Urothelium cell line (cell line): ENCODE measurements at regions not wholly inside any gene's neighbourhood (a gene's known extent, or its start where the extent isn't known, plus 50 kb on each side); places are given as distances from the start of the nearest gene placed in this dataset.
A peak's percentile ranks its signal among the peaks of the same experiment; 100 is the strongest.
"Not testable (repeated sequence)": the region's sequence is repeated elsewhere in the genome, so short reads cannot be mapped to it uniquely, and the experiment has no call there.

ENCODE experiments used
- DNase-seq: peaks from one replicate; pipeline ENCODE4 v3.0.0; 2011; ENCODE audit warnings: low spot score, mixed read lengths
- FAIRE-seq: peaks from 2 replicates; lab custom pipeline; 2011; peaks lifted over from hg19 to GRCh38; lab: Jason Lieb, UNC

DNA sequence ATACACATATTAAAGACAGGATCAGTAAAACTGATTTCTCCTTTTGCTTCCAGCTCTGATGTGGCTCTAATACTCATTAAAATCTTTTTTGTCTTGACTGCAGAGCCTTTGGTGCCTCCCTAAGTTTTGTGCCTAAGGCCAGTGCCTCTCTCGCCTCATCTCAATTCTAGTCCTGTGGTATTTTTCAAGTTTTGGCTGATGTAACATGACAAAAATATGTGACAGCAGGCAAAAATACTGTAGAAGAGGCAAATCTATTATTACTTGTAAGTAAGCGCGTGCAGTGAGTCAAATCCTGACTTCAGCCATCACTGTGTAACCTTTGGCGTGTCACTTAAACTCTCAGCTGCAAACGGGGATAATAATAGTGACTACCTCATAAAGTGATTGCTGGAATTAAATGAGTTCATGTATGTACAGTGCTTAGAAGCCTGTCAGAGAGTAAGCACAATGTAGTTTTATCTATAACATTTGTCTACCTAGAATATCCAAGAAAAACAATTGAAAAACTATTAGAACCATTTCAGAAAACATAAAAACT lies 74.0 kb downstream of the MAB21L3 start:
- no peak for FAIRE-seq

DNA sequence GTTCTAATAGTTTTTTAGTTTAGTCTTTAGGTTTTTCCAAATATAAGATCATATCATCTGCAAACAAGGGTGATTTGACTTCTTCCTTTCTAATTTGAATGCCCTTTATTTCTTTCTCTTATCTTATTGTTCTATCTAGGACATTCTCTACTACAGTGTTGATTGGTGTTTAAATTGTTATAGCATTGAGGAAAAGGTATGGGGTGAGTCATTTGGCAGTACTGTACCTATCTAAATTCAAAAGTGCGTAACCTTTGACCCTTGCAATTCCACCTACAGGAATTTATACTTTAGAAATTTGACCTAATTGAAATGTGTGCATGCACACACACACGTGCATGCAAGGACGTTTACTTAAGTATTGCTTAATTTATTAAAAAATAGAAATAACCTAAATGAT lies 78.3 kb downstream of the MAB21L3 start:
- no peak for DNase-seq
- no peak for FAIRE-seq

More for the DNA sequence above, 74.0 kb downstream of the MAB21L3 start:
- DNase-seq = no peak

DNA sequence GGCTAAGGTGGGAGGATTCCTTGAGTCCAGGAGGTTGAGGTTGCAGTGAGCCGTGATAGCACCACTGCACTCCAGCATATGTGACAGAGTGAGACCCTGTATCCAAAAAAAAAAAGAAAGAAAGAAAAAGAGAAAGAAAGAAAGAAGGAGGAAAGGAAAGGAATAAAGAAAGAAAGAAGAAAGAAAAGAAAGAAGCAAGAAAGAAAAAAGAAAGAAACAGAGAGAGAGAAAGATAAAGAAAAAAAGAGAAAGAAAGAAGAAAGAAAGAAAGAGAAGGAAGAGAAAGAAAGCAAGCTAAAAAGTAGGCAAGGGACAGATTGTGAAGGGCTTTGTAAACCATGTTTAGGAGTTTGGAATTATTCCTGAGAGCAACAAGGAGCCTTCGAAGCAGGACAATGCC lies 80.1 kb downstream of the MAB21L3 start:
- DNase-seq (no peak), FAIRE-seq (no peak)

DNA sequence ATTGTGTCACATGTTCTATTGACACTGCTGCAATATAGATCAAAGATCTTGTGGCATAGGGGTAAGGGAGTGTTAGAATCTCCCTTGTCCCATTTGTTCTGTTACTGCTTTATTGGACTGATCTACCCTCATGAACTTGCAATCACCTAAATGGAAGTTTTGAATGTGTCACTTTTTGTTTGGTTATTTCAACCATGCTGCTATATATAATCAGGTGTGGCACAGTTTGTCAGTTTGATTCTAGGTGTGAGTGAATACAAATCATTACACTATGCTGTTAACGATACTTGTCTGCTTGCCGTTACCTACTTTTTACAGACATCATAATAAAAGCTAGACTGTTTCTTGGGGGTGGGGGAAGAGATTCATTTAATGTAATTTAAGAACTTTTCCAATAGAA lies 82.6 kb downstream of the MAB21L3 start:
- no peak for FAIRE-seq
- no peak for DNase-seq

DNA sequence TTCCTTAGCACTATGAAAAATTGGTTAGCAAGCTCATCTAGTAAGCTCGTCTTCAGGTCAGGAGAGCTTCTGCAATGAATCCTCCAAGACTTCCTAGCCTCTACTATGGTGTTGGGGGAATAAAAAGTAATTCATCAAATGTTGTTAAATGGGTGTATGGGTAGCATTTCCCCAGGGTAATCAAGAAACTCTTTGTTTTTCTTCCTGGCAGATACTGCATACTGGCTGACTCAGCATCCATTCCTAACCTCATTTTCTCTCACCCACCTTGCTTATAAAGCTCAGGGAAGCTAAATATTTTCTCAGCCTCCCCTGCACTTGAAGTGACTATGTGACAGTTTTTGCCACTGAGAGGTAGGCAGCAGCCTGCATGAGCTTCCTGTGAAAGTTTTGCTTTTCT lies 83.4 kb downstream of the MAB21L3 start:
- no peak for DNase-seq
- FAIRE-seq = no peak

DNA sequence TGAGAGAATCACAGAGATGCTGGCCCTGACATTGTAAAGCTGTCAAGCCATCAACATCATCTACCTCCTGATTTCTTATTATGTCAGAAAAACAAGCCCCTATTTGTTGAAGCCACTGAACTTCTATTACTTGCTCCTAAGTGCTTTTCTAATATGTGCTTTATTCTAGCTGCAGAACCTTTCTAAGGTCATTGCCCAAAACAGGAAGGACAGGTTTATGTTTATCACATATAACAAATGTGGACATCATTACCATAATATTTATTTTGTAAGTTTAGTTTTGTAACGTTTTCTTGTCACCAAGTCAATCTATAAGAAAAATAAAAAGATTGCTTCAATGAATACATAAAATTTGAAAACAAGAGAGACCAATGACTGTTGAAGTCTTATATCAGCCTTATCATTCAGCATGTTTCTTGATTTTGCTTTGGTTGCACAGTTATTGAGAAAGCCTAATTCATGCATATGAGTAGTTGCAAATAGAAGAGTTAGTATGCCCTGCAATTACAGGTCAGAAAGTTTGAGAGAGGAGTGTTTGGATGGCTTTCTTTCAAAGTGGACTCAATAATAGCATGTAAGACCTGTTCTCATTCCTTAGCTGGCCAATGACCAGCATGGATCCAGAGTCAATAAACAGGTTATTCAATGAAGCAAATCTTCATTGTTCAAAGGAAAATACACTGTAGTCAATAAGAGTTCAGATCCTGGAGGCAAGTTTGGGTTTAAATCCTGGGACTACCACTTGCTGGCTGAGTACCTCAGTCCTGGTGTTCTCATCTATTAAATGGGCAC lies 84.1 kb downstream of the MAB21L3 start:
- FAIRE-seq (no peak), DNase-seq (no peak)

DNA sequence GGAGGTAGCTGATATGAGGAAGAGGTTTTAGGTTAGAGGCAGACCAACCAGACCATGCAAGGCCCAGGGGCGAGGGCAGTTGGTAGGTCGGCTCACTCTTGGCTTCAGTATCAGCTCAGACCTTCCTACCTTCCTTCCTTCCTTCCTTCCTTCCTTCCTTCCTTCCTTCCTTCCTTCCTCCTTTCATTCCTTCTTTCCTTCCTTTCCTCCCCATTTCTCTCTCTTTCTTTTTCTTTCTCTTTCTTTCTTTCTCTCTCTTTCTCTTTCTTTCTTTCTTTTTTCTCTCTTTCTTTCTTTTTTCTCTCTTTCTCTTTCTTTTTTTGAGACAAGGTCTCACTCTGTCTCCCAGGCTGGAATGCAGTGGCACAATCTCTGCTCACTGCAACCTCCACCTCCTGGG lies 89.1 kb downstream of the MAB21L3 start:
- not testable (repeated sequence) for DNase-seq, FAIRE-seq

DNA sequence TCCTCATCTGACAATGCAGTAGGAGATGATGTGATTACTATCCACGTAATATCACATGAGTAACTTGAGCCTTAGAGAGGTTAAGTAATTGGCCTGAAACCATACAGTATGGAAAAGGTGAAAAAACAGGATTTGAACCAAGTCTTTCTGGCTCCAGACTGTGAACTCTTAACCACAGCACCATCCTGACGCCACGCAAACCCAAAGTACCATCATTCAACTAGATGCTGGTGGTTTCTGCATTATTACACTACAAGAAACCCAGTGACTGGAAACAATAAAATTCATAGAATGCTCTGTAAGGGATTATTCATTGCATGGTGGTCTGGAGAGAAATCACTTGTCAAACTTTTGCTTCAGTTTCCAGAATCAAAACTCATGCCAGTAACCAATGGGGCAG lies 90.7 kb downstream of the MAB21L3 start:
- DNase-seq (no peak), FAIRE-seq (no peak)

DNA sequence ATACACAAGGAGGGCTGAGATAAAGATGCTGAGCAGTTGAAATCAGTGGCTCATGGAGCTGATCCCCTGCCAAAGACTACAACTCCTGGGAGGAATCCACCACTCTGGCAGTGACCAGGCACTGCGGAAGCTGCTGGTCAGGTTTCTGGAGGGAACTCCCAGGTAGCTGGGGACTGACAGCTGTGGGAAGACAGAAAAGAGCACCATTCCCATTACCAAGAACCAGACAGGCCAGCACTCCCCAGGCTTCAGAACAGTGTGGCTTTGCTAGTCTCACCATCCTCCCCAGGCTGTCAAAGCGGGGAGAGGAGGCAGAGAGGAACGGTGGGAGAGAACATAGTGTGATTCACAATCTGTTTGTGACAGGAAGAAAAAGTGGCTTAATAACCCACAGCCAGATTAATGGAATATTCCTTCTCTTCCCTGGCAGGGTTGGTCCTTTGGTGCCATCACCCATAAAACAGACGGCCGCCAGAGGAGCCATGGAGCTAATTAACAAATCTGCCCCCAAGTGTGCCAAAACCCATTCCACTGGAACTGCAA lies 92.1 kb downstream of the MAB21L3 start:
- no peak for FAIRE-seq
- DNase-seq = no peak

DNA sequence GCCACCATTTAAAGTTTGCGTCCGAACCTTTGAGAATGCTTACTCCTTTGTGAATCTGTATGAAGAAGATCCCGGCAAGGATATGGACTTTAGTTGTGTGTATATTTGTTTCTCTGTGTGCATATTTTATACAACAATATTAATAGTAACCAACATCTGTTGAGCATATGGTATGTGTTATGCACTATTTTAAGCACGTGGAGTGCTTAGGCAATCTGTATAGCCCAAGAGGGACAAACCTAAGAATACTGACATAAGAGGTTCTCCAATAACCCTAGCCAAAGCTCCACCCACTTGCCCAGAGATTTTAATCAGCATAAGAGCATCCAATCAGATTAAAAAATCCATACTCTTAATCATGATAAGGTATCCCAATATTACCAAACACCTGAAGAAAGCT lies 92.7 kb downstream of the MAB21L3 start:
- DNase-seq (no peak), FAIRE-seq (no peak)

DNA sequence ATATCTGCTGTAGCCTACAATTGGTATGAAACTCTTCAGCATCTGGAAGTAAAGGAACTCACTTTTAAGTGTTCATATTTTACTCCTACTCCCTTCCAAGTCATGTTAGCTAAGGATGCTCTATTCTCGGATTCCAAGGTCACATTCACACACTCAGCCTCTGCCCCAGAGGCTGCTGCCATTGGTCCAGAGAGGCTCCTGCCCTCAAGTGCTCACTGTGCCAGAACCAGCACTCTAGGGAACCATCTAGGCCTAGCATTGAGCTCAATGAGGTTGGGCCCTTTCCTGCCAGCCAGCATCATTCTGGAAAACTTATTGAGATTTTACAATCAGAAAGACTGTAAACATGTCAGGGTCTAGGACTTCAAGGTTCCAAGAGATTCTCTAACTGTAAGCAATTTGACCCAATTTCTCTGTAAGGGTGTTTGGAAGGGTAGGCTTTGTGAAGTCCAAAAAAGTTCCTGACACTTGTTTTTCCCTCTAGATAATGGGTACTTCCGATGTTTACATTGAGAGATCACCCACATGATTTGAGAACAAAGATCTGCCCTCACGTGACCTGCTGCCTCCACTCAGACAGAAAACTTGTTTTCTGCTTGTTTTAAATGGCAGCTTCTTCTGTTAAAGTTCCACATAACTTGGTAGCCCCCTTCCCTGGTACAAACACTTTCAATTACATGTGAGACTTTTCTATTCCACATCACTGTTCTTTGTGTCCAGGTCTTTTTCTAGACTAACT lies 94.9 kb downstream of the MAB21L3 start:
- DNase-seq (no peak), FAIRE-seq (no peak)

DNA sequence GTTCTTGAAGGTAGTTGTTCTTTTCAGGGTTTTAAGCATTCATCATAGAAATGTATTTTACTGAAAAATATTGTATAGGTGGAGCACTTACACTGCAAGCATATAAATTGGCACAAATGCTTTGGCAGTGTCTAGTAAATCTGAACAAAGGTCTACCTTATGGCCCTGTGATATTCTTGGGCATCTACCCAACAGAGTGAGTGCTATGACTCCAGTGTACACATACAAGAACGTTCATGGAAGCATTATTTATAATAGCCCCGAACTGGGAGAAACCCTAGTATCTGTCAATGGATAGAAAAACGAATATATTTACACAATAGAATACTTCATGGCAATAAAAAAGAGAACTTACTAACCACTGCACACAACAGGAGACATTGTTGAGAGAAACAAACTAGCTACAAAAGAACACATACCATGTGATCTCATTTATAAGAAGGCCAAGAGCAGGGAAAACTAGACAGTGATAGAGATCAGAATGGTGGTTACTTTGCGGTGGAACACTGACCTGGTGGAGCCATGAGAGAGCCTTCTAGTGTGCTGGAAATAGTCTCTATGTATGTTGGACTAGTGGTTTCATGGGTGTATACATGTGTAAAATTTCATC lies 96.0 kb downstream of the MAB21L3 start:
- DNase-seq (no peak), FAIRE-seq (no peak)

DNA sequence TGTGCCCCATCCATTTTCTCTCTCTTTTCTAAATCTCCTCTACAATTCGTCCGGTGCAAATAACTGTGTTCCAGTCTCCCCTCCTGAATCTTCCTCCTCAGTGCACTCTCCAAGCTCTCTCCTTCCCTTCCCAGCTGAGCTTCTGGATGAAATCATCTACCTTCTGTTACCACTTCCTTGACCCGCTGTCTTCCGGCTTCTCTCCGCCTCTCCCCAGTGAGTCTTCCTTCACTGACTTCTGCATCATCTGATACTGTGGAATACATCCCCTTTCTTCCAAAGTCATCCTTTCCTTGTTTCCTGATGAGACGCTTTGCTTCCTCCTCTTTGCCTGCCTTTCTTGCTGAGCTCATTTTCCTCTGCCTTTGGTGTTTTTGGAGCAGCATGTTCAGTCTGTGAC lies 96.9 kb downstream of the MAB21L3 start:
- no peak for DNase-seq
- no peak for FAIRE-seq

DNA sequence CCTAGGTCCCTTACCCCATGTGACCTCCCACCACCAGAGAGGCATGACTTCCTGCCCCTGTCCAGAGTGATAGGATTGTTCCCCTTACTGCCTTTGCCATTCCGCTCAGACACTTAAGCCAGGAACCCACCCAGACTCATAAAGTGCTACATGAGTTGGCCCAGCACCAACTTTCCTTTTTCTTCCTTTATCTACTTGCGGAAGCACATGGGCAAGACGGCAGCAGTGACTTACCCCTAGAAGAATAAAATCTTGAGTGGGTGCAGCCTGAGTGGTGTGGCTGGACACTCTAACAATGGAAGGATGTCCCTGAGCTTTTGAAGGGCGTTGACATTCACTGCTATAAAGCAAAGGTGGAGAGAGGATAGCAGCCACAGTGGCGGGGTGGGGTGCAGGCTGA lies 100.1 kb downstream of the MAB21L3 start:
- no peak for DNase-seq
- no peak for FAIRE-seq

DNA sequence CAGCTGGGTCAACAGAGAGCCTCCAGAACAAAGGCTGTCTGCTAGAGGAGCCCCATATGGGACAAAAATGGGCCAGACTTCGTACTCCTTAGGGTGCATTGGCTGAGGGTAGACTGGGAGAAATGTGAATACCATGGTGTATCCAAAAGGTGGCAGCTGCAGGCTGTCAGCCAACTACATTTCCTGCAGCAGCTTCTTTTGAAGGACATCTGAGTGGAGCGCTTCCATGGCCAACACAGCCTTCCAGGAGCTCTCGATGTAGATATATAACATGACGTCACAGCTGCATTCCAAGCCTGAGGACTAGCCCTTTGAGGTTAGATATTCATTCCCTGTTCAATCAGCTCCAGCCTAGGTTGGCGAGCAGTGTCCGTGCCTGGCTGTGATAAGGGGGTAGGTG lies 107.7 kb downstream of the MAB21L3 start:
- peak; percentile 44 for FAIRE-seq
- no peak for DNase-seq

DNA sequence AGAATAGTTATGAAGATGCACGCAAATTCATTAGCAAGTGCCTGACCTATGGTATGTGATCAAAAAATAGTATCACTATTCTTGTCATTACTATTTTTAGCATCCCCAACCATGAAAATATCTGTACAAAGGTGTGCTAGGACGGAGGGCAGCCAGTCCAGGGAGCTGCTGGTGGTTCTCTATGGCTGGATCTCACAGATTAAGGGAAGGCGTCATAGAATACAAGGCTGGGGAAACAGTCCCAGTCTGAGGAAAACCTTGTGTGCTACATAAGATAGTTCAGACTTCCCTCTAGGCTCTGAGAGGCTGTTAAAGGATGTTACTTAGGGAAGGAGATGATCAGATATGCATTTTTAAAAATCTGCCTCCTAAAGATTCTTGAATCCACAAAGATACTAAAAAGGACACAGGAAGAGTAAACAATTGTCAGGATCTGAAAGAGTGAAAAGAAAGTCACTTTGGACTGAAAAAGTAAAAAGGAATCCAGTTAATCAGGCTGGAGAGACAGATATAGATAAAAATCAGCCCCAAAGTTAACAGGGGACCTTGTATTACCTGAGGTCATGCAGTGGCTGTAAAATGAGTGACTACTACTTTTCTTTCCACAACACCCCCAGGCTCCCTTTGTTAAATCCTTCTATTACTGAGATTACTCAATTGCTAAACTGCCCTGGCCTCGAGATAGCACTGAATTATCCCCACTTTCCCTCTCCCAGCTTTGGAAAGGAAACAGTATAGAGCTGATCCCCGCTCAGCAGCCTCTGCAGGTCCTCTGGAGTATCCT lies 108.6 kb downstream of the MAB21L3 start:
- FAIRE-seq (no peak), DNase-seq (no peak)

DNA sequence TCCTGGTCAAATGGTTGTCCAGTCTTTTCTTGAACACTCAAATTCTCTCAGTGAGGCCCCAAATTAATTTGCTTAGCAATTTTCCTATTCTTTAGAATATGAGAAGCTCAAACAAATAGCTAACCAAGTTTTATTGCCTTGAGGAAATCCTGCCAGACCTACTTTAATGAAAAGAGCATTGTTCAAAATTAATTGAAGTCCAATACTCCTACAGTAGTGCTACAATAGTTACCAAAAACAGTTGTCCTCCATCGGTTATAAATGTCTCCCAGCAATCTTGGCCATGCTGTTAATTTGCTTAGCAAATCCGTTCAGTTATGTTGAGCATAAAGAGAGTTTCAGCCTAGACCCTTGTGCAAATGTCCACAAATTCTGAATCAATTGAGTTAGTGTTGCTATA lies 112.9 kb downstream of the MAB21L3 start:
- FAIRE-seq (no peak), DNase-seq (no peak)

DNA sequence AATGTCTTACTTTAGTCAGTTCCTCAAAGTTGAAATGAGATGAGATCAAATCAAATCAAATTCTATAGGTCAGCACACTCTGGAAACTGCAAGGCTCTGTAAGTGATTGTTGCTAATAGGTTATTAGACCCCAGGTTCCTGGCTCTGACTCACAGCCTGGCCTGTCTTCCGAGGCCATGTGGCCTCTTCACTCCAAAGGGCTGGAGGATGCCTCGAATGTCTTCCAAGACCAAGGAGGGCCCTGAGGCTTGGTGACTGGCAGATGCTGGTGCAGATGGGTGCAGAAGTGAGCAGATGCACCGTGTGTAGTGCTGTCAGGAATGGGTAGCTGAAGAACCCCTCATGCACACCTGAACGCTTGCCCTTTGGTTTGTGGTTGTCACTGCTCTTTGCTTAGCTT lies 113.4 kb downstream of the MAB21L3 start:
- no peak for FAIRE-seq
- DNase-seq = no peak

DNA sequence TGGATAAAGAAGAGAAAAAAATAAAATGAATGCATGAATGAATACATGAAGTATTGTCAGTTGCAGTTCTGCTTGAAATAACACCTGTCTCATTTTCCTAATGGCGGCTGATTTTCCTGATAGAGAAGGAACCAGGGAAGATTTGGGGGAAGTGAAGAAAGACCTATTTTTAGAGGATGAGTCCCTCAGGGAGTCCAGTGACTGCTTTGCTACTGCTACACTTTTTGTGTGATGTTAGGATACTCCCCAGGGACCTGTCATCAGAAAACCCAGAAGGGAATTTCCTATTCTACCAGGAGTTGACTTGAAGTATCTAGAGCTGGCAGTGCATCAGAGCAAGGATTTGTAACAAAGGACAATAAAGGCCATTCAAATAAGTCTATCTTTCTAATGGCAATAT lies 114.8 kb downstream of the MAB21L3 start:
- DNase-seq = no peak
- FAIRE-seq = no peak

DNA sequence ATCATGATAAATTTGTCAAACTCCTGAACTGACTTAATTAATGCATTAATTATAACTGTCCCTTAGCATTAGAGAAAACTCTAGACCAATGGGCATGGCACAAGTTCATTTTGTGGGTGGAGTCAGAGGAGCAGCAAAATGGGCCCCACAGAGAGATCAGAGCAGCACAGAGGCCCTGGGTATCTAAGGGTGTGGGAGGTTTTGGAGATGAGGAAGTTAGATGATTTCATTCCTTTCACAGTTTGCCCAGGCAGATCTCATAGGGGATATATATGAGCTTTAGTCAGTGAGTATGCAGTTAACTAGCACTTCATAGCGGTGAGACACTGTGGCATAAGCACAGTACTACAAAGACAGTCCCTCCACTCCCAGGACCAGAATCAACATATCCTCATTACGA lies 117.3 kb downstream of the MAB21L3 start:
- no peak for FAIRE-seq
- DNase-seq = no peak

DNA sequence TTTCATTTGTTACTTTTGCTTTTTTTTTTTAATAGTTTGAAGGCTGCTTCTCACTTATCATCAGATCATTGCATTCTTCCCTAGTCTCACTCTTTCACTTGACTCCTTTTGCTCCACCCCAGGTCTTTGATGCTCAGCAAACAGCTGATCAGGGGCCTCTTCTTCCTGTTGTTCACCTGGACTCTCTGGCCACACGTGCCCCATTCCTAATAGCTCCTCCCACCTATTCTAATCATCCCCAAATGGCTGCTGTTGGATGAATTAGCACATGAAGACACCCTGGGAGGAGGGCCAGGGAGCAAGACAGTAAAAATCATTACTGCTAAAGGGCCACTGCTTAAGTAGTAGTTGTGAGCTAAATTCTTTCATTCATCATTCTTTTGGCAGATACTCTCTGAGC lies 119.5 kb downstream of the MAB21L3 start:
- no peak for DNase-seq
- FAIRE-seq = no peak
